ENCODE measurements at regions not wholly inside any gene's neighbourhood (a gene's known extent, or its start where the extent isn't known, plus 50 kb on each side); places are given as distances from the start of the nearest gene placed in this dataset.

DNA sequence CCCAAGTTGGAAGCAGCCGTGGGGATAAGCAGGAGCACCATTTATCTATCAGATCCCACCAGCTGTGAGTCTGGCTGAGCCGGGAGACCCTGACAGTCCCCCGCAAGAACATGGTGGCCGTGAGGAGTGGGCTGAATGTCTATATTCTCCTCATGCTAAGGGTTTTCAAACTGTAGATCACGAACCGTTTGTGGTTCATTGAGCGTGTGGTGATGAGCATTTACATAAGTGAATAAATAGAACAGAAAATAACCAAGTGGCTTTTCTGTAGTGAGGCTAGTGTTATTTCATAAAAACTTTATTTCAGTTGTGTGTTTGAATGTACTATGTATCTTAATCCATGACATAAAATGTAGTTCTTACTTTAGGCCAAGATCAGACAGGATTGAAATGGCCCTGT lies 190.2 kb upstream of the APCDD1 start:
- TF ChIP-seq, protein P1, sequence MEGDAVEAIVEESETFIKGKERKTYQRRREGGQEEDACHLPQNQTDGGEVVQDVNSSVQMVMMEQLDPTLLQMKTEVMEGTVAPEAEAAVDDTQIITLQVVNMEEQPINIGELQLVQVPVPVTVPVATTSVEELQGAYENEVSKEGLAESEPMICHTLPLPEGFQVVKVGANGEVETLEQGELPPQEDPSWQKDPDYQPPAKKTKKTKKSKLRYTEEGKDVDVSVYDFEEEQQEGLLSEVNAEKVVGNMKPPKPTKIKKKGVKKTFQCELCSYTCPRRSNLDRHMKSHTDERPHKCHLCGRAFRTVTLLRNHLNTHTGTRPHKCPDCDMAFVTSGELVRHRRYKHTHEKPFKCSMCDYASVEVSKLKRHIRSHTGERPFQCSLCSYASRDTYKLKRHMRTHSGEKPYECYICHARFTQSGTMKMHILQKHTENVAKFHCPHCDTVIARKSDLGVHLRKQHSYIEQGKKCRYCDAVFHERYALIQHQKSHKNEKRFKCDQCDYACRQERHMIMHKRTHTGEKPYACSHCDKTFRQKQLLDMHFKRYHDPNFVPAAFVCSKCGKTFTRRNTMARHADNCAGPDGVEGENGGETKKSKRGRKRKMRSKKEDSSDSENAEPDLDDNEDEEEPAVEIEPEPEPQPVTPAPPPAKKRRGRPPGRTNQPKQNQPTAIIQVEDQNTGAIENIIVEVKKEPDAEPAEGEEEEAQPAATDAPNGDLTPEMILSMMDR (IDR thresholded peaks at IDR 0.05; ENCODE audit: borderline replicate concordance, extremely low read depth, insufficient read depth): no peak
- no peaks in the 10 kb centered on the region for H3K36me3 ChIP-seq (ENCODE audit: control insufficient read depth in 2 of 3, insufficient read depth in 3 of 3, low read length in 3 of 3)
- no peaks in the 10 kb centered on the region for H3K27me3 ChIP-seq (ENCODE audit: control insufficient read depth, insufficient read depth, low read length)
- H3K4me3 ChIP-seq (ENCODE audit: low read length in 3 of 3): no peak overlapping the region
- H3K9ac ChIP-seq (ENCODE audit: low read length in 3 of 3): no peak overlapping the region
- no peak for FAIRE-seq
- H3K9me3 ChIP-seq (ENCODE audit: control insufficient read depth in 2 of 3, insufficient read depth in 1 of 3, low read length in 3 of 3): no peaks in the 10 kb centered on the region
- no peak overlapping the region for H3K27ac ChIP-seq (ENCODE audit: low read depth in 2 of 2, low read length in 2 of 2)
- no peaks in the 10 kb centered on the region for H3K4me1 ChIP-seq (ENCODE audit: control insufficient read depth in 2 of 3, insufficient read depth in 2 of 3, low read depth in 1 of 3, low read length in 3 of 3)
- intact Hi-C loops (cut with DNase I): no loop called here
- no peak for DNase-seq

DNA sequence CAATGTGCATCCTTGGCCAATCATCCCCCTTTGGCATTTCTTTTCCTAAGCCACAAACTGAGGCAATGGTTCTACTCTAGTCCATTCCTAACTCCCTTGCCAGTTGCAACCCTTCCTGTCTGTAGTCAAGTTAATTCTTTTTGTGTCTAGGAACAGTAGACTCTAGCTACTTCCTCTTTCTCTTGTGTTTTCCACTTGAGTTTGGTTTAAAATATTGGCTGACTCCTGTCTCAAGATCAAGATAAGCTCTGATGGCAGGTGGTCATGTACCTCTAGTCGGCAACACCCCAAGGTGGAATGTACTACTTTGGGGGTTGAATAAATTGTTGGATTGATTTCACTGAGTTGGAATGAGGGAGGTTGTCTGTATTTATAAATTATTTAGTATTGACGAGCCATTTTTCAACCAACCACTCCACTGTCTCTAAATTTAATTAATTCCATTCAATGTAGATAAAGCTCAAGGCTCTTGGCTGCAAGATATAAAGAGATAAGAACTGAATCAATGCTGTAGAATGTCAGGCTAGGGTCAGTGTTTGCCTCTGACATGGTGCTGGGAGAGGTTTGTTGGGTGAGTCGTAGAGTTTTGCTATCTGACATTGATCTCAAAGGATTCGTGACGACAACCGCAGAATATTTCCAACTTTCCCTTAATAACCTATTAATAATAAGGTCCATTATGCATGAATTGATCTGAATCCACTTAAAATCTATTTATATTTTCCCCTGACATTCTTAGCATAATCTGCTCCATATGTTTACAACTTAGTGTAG lies 188.7 kb upstream of the APCDD1 start:
- FAIRE-seq: no peak
- no peak overlapping the region for H3K27ac ChIP-seq (ENCODE audit: low read depth in 2 of 2, low read length in 2 of 2)
- intact Hi-C loops (cut with DNase I): no loop called here

DNA sequence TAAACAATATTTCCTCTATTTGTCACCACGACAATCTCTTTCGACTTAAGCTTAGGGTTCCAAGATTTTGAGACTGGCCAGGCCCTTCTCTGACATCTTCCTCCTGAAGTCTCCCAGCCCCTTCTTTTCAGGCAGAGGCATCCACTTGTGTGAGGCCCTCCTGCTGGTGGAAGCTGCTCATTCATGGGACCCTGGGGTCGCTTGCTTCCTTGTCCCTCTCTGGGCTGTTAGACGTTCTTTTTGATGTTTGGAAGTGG lies 188.2 kb upstream of the APCDD1 start:
- Histone ChIP-seq H3K9me3 (ENCODE audit: control insufficient read depth in 2 of 3, insufficient read depth in 1 of 3, low read length in 3 of 3) (no peaks in the 10 kb centered on the region), H3K4me3 (ENCODE audit: low read length in 3 of 3) (no peak overlapping the region), H3K27ac (ENCODE audit: low read depth in 2 of 2, low read length in 2 of 2) (no peak overlapping the region), H3K27me3 (ENCODE audit: control insufficient read depth, insufficient read depth, low read length) (no peaks in the 10 kb centered on the region), H3K4me1 (ENCODE audit: control insufficient read depth in 2 of 3, insufficient read depth in 2 of 3, low read depth in 1 of 3, low read length in 3 of 3) (peaks cover 0 to 4% (median 0%) of the 10 kb centered on the region in 3 donors), H3K9ac (ENCODE audit: low read length in 3 of 3) (no peak overlapping the region), H3K36me3 (ENCODE audit: control insufficient read depth in 2 of 3, insufficient read depth in 3 of 3, low read length in 3 of 3) (no peaks in the 10 kb centered on the region)
- DNase-seq (no peak), FAIRE-seq (no peak)
- TF ChIP-seq, protein P1 (IDR thresholded peaks at IDR 0.05; ENCODE audit: borderline replicate concordance, extremely low read depth, insufficient read depth): no peak
- intact Hi-C loops (cut with DNase I): no loop called here

More for the DNA sequence above, 188.7 kb upstream of the APCDD1 start:
- no peak for DNase-seq
- Histone ChIP-seq H3K4me3 (ENCODE audit: low read length in 3 of 3) (no peak overlapping the region), H3K27me3 (ENCODE audit: control insufficient read depth, insufficient read depth, low read length) (no peaks in the 10 kb centered on the region), H3K9ac (ENCODE audit: low read length in 3 of 3) (no peak overlapping the region), H3K4me1 (ENCODE audit: control insufficient read depth in 2 of 3, insufficient read depth in 2 of 3, low read depth in 1 of 3, low read length in 3 of 3) (peaks cover 0 to 4% (median 0%) of the 10 kb centered on the region in 3 donors), H3K36me3 (ENCODE audit: control insufficient read depth in 2 of 3, insufficient read depth in 3 of 3, low read length in 3 of 3) (no peaks in the 10 kb centered on the region), H3K9me3 (ENCODE audit: control insufficient read depth in 2 of 3, insufficient read depth in 1 of 3, low read length in 3 of 3) (no peaks in the 10 kb centered on the region)
- TF ChIP-seq, protein P1 (IDR thresholded peaks at IDR 0.05; ENCODE audit: borderline replicate concordance, extremely low read depth, insufficient read depth): no peak

DNA sequence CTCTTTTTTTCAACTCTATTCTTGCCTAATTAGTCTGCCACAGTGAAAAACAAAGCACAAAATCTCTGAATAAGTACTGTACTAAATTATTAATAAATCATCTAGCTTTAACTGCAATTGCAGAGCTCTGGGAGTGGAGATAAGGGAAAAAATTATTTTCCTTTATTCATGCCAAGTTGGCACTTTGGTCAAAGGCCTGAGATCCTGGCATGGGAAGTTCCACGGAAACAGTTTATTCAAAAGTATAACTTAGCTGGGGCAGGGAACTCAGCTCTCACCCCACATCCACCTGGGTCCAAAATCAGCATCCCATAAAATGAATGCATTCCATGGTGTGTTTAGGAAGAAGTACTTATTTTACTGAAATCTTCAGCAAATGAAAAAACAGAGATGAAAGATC lies 185.2 kb upstream of the APCDD1 start:
- no peaks in the 10 kb centered on the region for H3K27me3 ChIP-seq (ENCODE audit: control insufficient read depth, insufficient read depth, low read length)
- H3K4me3 ChIP-seq (ENCODE audit: low read length in 3 of 3): no peak overlapping the region
- H3K27ac ChIP-seq (ENCODE audit: low read depth in 2 of 2, low read length in 2 of 2): no peak overlapping the region
- H3K9me3 ChIP-seq (ENCODE audit: control insufficient read depth in 2 of 3, insufficient read depth in 1 of 3, low read length in 3 of 3): no peaks in the 10 kb centered on the region
- no peaks in the 10 kb centered on the region for H3K36me3 ChIP-seq (ENCODE audit: control insufficient read depth in 2 of 3, insufficient read depth in 3 of 3, low read length in 3 of 3)
- DNase-seq (no peak), FAIRE-seq (no peak)
- no peak overlapping the region for H3K9ac ChIP-seq (ENCODE audit: low read length in 3 of 3)
- TF ChIP-seq, protein P1 (IDR thresholded peaks at IDR 0.05; ENCODE audit: borderline replicate concordance, extremely low read depth, insufficient read depth): no peak
- intact Hi-C loops (cut with DNase I): no loop called here
- peaks cover 0 to 4% (median 0%) of the 10 kb centered on the region in 3 donors for H3K4me1 ChIP-seq (ENCODE audit: control insufficient read depth in 2 of 3, insufficient read depth in 2 of 3, low read depth in 1 of 3, low read length in 3 of 3)

All from kidney (tissue), 13 donors.